ENCODE measurements at regions not wholly inside any gene's neighbourhood (a gene's known extent, or its start where the extent isn't known, plus 50 kb on each side); places are given as distances from the start of the nearest gene placed in this dataset.

- CTCF ChIA-PET = no interaction called here
- H3K4me3 Mint-ChIP-seq = no peak overlapping the region
- no peaks in the 10 kb centered on the region for H3K9me3 Mint-ChIP-seq
- no peak for ATAC-seq (ENCODE audit: low read depth)
- no peak for DNase-seq
- H3K36me3 Mint-ChIP-seq (ENCODE audit: low read depth) = no peaks in the 10 kb centered on the region
- no peaks in the 10 kb centered on the region for H3K27me3 Mint-ChIP-seq
- no peaks in the 10 kb centered on the region for H3K4me1 Mint-ChIP-seq
- POLR2A ChIA-PET = no interaction called here
- intact Hi-C loops (cut with micrococcal nuclease) = no loop called here
- no peak overlapping the region for H3K27ac Mint-ChIP-seq
- no peak for TF ChIP-seq CTCF (IDR thresholded peaks at IDR 0.05)
Observed at GRCh38 chr1:164054331-164054730, 504.7 kb upstream of the PBX1 start.

- Mint-ChIP-seq H3K4me1 (no peaks in the 10 kb centered on the region), H3K9me3 (peaks cover 4% of the 10 kb centered on the region), H3K27ac (no peak overlapping the region), H3K36me3 (ENCODE audit: low read depth) (no peaks in the 10 kb centered on the region), H3K4me3 (no peak overlapping the region), H3K27me3 (no peaks in the 10 kb centered on the region)
- no peak for TF ChIP-seq CTCF (IDR thresholded peaks at IDR 0.05)
- intact Hi-C loops (cut with micrococcal nuclease) = no loop called here
- CTCF ChIA-PET = no interaction called here
- POLR2A ChIA-PET = no interaction called here
- no peak for ATAC-seq (ENCODE audit: low read depth)
- DNase-seq = no peak
Observed at GRCh38 chr1:164058198-164058597, 500.8 kb upstream of the PBX1 start.

- DNase-seq (no peak), ATAC-seq (ENCODE audit: low read depth) (no peak)
- no peak for TF ChIP-seq CTCF (IDR thresholded peaks at IDR 0.05)
- no peaks in the 10 kb centered on the region for H3K36me3 Mint-ChIP-seq (ENCODE audit: low read depth)
- CTCF ChIA-PET = no interaction called here
- POLR2A ChIA-PET = no interaction called here
- no peaks in the 10 kb centered on the region for H3K27me3 Mint-ChIP-seq
- no peak overlapping the region for H3K27ac Mint-ChIP-seq
- H3K4me1 Mint-ChIP-seq = no peaks in the 10 kb centered on the region
- no peak overlapping the region for H3K4me3 Mint-ChIP-seq
- peaks cover 4% of the 10 kb centered on the region for H3K9me3 Mint-ChIP-seq
- intact Hi-C loops (cut with micrococcal nuclease) = no loop called here
Observed at GRCh38 chr1:164061528-164061927, 497.5 kb upstream of the PBX1 start.

- no peak overlapping the region for H3K27ac Mint-ChIP-seq
Observed at GRCh38 chr1:164064501-164064900, 494.5 kb upstream of the PBX1 start.

GRCh38 chr1:164071288-164071687 lies 487.7 kb upstream of the PBX1 start:
- CTCF ChIA-PET = no interaction called here

More at GRCh38 chr1:164064501-164064900, 494.5 kb upstream of the PBX1 start:
- no peak for TF ChIP-seq CTCF (IDR thresholded peaks at IDR 0.05)
- no peaks in the 10 kb centered on the region for H3K36me3 Mint-ChIP-seq (ENCODE audit: low read depth)
- no peaks in the 10 kb centered on the region for H3K4me1 Mint-ChIP-seq
- H3K27me3 Mint-ChIP-seq = no peaks in the 10 kb centered on the region
- ChIA-PET POLR2A (no interaction called here), CTCF (no interaction called here)
- intact Hi-C loops (cut with micrococcal nuclease) = no loop called here
- peaks cover 8% of the 10 kb centered on the region for H3K9me3 Mint-ChIP-seq
- H3K4me3 Mint-ChIP-seq = no peak overlapping the region
- no peak for ATAC-seq (ENCODE audit: low read depth)
- no peak for DNase-seq

More at GRCh38 chr1:164071288-164071687, 487.7 kb upstream of the PBX1 start:
- H3K27me3 Mint-ChIP-seq = no peaks in the 10 kb centered on the region
- ATAC-seq (ENCODE audit: low read depth) (no peak), DNase-seq (no peak)
- intact Hi-C loops (cut with micrococcal nuclease) = no loop called here
- POLR2A ChIA-PET = no interaction called here
- H3K9me3 Mint-ChIP-seq = peaks cover 29% of the 10 kb centered on the region
- no peak overlapping the region for H3K4me3 Mint-ChIP-seq
- no peak overlapping the region for H3K27ac Mint-ChIP-seq
- no peaks in the 10 kb centered on the region for H3K36me3 Mint-ChIP-seq (ENCODE audit: low read depth)
- no peaks in the 10 kb centered on the region for H3K4me1 Mint-ChIP-seq
- no peak for TF ChIP-seq CTCF (IDR thresholded peaks at IDR 0.05)

Measured in activated B cell treated with CpG ODN at 0.5 μM for 24 hours (primary cell).